Hematopoietic multipotent progenitor cell (in vitro differentiated cells): ENCODE measurements at regions not wholly inside any gene's neighbourhood (a gene's known extent, or its start where the extent isn't known, plus 50 kb on each side); places are given as distances from the start of the nearest gene placed in this dataset.
A peak's percentile ranks its signal among the peaks of the same experiment; 100 is the strongest.
"Not testable (repeated sequence)": the region's sequence is repeated elsewhere in the genome, so short reads cannot be mapped to it uniquely, and the experiment has no call there.

Experiments used
- DNase-seq, 3 donors: peaks; one replicate each; pipeline ENCODE4 v3.0.0-alpha.2; 2011 to 2015; ENCODE audit warnings: low read depth in 2 of 3, low spot score in 2 of 3

DNA sequence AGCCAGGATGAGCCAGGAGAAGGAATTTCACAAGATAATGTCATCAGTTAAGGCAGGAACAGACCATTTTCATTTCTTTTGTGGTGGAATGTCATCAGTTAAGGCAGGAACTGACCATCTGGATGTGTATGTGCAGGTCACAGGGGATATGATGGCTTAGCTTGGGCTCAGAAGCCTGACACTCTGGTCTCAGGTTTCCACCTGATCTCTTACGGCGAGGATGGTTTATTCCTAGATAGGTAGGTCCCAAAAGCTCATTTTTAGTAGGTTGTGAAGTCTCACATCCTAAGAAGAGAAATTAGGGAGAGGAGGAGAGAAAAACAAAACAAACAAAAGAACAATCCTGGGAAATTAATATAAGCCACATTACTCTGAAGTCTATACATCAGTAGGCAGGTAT, 311.7 kb upstream of the RGS17 start:
- not testable (repeated sequence) for DNase-seq

DNA sequence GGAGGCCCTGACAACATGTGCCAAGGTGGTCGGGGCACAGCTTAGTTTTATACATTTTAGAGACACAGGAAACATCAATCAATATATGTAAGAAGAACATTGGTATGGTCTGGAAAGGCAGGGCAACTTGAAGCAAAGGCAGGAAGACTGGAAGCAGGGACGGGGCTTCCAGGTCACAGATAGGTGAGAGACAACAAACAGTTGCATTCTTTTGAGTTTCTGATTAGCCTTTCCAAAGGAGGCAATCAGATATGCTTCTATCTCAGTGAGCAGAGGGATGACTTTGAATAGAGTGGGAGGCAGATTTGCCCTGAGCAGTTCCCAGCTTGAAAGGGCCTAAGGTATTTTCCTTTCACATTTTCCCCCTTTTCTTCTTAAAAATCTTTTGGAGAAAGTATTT, 311.0 kb upstream of the RGS17 start:
- DNase-seq = no peak

GRCh38 chr6:153437193-153437592, 306.1 kb upstream of the RGS17 start:
- no peak for DNase-seq

DNA sequence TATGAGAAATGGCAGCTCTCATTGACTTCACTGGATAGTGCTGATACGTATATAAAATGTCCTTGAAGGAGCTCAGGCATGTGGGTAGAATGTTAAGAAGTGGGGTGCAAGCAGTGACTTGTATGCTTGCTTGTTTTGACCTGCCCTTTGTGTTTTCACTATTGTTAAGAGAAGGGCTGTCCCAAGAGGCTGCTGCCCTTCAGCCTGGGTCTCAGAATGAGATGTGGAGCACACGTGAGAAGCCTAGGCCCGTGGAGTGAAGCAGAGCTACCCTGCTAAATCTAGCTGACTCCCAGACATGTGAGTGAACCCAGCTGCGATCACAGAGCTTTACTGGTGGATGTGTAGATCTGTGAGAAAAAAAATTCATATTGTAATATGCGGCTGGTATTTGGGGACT, 305.3 kb upstream of the RGS17 start:
- DNase-seq = no peak

GRCh38 chr6:153435787-153436186, 304.7 kb upstream of the RGS17 start:
- DNase-seq = no peak

DNA sequence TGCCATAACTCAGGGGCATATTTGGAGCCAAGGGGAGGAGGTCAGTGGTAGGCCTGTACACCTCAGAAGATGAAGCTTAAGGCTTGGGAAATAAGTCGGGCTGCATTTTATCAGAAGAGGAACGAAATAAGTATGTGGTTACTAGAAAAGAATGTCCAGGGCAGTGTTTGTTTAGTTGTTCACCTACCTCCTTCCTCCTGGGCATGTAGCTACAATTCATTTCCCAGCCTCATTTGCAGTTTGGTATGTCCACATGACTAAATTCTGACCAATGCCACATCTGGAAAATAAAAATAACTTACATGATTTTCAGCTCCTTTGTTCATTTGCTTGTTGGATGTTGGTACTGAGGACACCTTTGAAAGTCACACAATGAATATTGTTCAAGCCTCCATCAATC, 294.5 kb upstream of the RGS17 start:
- no peak for DNase-seq

DNA sequence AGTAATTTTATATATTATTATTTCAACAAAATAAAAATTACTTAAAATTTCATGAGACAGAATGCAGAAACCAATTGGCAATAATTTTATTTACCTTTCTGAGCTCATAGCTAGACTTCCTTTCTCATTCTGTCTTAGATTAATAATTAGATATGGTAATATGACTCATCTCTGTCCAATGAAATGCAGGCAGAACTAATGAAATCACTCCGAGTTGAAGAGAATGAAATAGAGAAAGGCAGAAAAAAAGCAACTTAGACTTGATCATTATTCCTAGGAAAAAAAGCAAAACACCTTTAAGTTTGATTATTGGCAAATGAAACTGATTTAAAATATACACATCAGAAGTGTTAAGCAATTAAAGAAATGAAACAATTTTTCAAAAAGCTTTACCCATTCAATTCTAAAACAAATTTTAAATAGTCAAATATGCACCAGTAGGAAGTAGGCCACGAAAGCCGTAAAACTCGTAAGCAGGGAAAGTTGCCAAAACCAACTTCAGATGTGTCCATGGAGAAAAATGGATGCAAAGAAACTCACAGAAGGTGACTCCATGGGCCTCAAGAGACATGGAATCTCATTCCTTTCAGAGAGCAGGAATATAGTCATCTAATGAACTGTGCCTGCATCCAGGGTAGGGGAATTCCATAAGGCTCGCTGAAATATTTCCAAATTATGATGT, 293.8 kb upstream of the RGS17 start:
- no peak for DNase-seq

DNA sequence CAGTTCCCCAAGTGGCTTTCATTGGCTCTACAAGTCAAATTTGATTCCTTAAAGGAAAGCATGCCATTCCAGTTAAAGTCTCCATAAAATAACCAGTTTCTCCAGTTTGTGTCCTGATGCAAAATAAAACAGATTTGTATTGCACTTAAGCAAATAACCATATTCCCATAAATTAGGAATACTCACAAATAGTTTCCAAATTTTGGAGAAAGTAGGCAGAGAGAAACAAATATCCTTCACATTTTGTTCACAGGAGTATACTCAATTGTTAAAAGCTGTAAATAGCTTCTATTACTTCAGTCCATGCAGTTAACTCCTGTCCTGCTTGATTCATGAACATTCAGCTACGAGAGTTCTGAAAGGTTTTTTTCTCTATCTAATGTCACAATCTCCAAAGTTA, 281.4 kb upstream of the RGS17 start:
- DNase-seq = no peak

DNA sequence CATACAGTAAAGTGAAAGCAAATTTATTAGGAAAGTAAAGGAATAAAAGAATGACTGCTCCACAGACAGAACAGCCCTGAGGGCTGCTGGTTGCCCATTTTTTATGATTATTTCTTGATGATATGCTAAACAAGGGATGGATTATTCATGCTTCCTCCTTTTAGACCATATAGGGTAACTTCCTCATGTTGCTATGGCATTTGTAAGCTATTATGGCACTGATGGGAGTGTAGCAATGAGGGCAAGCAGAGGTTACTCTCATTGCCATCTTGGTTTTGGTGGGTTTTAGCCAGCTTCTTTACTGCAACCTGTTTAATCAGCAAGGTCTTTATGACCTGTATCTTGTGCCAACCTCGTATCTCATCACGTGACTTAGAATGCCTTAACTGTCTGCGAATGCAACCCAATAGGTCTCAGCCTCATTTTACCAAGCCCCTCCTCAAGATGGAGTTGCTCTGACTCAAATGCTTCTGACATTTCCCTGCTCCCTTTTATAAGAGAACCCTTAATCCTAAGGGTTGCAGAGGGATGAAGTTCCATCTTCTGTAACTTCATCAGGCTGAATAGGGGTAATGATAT, 280.1 kb upstream of the RGS17 start:
- no peak for DNase-seq

GRCh38 chr6:153405931-153406330, 274.8 kb upstream of the RGS17 start:
- no peak for DNase-seq

DNA sequence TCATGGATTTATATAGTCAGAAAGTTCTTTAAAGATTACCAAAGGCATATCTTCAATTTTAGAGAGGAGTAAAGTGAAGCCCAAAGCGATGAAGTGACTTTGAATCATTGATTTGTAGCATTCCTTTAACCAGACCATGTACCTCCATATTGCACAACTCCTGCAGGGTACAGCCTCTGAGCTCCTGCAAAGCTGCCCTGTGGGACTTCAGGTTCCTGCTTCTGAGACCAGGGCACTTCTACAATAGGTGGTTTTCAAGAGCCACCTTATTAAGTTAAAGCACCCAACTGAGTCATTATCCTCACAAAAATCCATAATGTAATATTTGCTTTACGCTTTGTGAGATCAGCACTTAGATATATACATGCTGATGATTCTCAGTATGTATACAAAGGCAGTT, 270.7 kb upstream of the RGS17 start:
- DNase-seq = no peak

- DNase-seq = no peak
Measured at GRCh38 chr6:153392156-153392555, 261.1 kb upstream of the RGS17 start.

- no peak for DNase-seq
Measured at GRCh38 chr6:153373869-153374268, 242.8 kb upstream of the RGS17 start.

- no peak for DNase-seq
Measured at GRCh38 chr6:153368131-153368530, 237.0 kb upstream of the RGS17 start.

GRCh38 chr6:153367021-153367420, 235.9 kb upstream of the RGS17 start:
- DNase-seq = no peak

- DNase-seq = no peak
Measured at GRCh38 chr6:153357391-153357790, 226.3 kb upstream of the RGS17 start.

- DNase-seq = no peak
Measured at GRCh38 chr6:153340568-153340967, 209.5 kb upstream of the RGS17 start.

GRCh38 chr6:153334121-153334520, 203.0 kb upstream of the RGS17 start:
- no peak for DNase-seq

DNA sequence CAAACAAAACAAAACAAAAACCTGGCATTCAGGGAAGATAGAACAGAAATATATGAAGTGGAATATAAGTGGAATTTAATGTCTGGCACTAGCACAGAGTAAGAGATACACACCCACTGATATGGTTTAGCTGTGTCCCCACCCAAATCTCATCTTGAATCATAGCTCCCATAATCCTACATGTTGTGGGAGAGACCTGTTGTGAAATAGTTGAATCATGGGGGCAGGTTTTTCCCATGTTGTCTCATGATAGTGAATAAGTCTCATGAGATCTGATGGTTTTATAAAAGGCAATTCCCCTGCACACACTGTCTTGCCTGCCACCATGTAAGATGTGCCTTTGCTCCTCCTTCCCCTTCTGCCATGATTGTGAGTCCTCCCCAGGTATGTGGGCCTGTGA, 200.1 kb upstream of the RGS17 start:
- DNase-seq = not testable (repeated sequence)

- DNase-seq = no peak
Measured at GRCh38 chr6:153328194-153328593, 197.1 kb upstream of the RGS17 start.

DNA sequence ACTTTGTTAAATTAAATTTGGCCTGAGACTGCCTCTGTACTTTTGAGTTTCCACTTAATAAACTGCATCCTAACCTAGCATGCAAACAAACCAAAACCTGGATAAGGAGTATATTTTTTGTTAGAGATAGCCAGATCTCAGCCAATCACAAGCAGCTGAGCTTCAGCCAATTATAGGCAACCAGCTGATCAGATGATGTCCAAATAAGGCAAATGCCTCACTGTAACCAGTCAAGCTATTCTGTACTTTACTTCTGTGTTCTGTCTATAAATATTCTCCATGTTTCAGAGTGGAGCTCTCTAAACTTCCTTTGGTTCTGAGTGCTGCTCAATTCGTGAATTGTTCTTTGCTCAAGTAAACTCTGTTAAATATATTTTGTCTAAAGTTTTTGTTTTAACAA, 194.6 kb upstream of the RGS17 start:
- no peak for DNase-seq

DNA sequence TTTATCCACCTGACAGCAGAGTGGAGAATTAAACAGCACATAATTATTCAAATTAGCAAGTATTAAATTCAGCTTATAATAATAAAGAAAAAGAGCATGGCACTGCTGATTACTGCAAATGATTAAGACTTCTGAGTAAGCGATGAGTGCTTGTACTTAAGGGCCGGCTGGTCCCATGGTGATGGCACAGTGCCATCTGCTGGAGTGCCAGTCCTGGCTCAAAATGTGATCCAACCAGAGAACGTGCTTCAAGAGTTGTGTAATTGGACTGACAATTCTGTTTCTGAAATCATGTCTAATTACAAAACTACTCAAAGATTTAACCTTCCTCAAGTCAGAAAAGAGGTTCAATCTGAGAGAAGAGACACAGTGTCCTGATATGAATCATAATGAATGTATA, 181.6 kb upstream of the RGS17 start:
- peak in 2 of 3 donors; percentile 53 to 78 for DNase-seq

DNA sequence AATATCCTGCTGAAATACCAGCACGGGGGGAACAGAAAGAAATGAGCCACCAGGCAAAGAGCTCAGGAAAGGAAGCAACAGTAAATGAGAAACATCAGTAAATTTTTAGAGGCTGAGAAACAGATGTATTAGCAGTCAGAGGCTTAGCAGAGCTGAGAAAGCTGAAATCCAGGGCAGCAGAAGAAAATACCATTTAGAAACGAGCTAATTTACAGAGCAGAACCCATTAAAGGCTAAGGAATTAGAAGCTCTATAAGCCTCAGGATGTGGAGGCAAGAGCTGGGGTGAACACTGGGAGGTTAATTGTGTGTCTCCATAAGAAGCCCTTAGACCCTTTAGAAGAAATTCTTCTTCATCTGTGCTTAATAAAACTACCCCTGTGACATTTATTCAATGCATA, 178.6 kb upstream of the RGS17 start:
- no peak for DNase-seq
